ENCODE measurements at regions not wholly inside any gene's neighbourhood (a gene's known extent, or its start where the extent isn't known, plus 50 kb on each side); places are given as distances from the start of the nearest gene placed in this dataset.

DNA sequence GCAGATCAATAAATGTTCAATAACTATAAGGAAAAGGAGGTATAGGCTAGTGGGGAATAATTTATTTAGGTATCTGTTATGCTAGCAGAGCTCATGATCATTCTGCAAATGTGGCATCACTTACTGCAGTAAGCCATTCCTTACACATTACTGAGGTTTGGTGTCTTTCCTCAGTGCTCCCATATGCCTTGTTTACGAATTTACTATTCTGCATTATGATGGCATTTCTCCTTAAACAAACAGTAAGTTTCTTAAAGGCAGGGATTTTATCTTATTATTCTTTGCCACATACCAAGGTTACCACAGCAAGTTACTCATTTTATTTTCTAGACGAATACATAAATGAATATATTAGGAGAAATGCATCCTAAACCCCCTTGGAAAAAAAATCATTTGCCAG, 88.4 kb downstream of the DSEL start:
- Histone ChIP-seq H2AFZ (ENCODE audit: low read length) (no peak overlapping the region), H3K36me3 (ENCODE audit: insufficient read depth, low read length) (no peaks in the 10 kb centered on the region), H3K4me2 (ENCODE audit: low read length) (no peak overlapping the region), H3K27me3 (ENCODE audit: insufficient read depth, low read length) (no peaks in the 10 kb centered on the region), H3K4me1 (ENCODE audit: insufficient read depth, low read length, severe bottlenecking) (no peaks in the 10 kb centered on the region), H3K27ac (ENCODE audit: low read depth, low read length, poor library complexity, severe bottlenecking) (no peak overlapping the region), H4K20me1 (ENCODE audit: insufficient read depth, low read length) (no peaks in the 10 kb centered on the region), H3F3A (ENCODE audit: insufficient read depth, low read length) (no peaks in the 10 kb centered on the region), H3K79me2 (ENCODE audit: insufficient read depth, low read length) (no peaks in the 10 kb centered on the region), H3K9me3 (ENCODE audit: low read length) (no peaks in the 10 kb centered on the region), H3K4me3 (ENCODE audit: low read depth, low read length, poor library complexity, severe bottlenecking) (no peak overlapping the region), H3K9ac (ENCODE audit: low read length) (no peak overlapping the region), H3K9me2 (ENCODE audit: low read depth, low read length) (no peaks in the 10 kb centered on the region)
- TF ChIP-seq EZH2 (IDR thresholded peaks at IDR 0.05; ENCODE audit: borderline replicate concordance, low read length): no peak
- TF ChIP-seq, protein P1, sequence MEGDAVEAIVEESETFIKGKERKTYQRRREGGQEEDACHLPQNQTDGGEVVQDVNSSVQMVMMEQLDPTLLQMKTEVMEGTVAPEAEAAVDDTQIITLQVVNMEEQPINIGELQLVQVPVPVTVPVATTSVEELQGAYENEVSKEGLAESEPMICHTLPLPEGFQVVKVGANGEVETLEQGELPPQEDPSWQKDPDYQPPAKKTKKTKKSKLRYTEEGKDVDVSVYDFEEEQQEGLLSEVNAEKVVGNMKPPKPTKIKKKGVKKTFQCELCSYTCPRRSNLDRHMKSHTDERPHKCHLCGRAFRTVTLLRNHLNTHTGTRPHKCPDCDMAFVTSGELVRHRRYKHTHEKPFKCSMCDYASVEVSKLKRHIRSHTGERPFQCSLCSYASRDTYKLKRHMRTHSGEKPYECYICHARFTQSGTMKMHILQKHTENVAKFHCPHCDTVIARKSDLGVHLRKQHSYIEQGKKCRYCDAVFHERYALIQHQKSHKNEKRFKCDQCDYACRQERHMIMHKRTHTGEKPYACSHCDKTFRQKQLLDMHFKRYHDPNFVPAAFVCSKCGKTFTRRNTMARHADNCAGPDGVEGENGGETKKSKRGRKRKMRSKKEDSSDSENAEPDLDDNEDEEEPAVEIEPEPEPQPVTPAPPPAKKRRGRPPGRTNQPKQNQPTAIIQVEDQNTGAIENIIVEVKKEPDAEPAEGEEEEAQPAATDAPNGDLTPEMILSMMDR (IDR thresholded peaks at IDR 0.05; ENCODE audit: low read length): no peak

DNA sequence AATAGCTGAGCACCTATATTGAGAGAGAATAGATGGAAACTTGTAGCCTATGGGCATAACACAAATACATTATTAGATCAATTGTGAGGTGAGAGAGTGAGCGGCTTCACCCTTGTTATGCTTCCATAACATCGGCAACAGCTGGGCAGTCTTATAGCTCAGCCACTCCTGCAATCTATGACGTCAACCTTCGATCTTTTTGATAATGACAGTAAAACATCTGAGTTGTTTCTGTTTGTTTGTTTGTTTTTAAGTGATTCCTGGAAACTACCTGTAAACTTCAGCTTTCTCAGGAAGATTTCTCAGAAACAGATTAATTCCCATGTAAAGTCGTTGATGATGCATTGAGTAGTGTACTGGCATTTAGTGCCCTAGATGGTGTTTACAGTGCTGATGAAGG, 90.0 kb downstream of the DSEL start:
- Histone ChIP-seq H3K79me2 (ENCODE audit: insufficient read depth, low read length) (no peaks in the 10 kb centered on the region), H3K9me3 (ENCODE audit: low read length) (no peaks in the 10 kb centered on the region), H3K4me2 (ENCODE audit: low read length) (no peak overlapping the region), H3K4me1 (ENCODE audit: insufficient read depth, low read length, severe bottlenecking) (no peaks in the 10 kb centered on the region), H4K20me1 (ENCODE audit: insufficient read depth, low read length) (no peaks in the 10 kb centered on the region), H3F3A (ENCODE audit: insufficient read depth, low read length) (no peaks in the 10 kb centered on the region), H3K27ac (ENCODE audit: low read depth, low read length, poor library complexity, severe bottlenecking) (no peak overlapping the region), H3K27me3 (ENCODE audit: insufficient read depth, low read length) (no peaks in the 10 kb centered on the region), H3K9ac (ENCODE audit: low read length) (no peak overlapping the region), H3K4me3 (ENCODE audit: low read depth, low read length, poor library complexity, severe bottlenecking) (no peak overlapping the region), H2AFZ (ENCODE audit: low read length) (no peak overlapping the region), H3K36me3 (ENCODE audit: insufficient read depth, low read length) (no peaks in the 10 kb centered on the region), H3K9me2 (ENCODE audit: low read depth, low read length) (no peaks in the 10 kb centered on the region)
- TF ChIP-seq, protein P1 (IDR thresholded peaks at IDR 0.05; ENCODE audit: low read length): no peak
- no peak for TF ChIP-seq EZH2 (IDR thresholded peaks at IDR 0.05; ENCODE audit: borderline replicate concordance, low read length)

DNA sequence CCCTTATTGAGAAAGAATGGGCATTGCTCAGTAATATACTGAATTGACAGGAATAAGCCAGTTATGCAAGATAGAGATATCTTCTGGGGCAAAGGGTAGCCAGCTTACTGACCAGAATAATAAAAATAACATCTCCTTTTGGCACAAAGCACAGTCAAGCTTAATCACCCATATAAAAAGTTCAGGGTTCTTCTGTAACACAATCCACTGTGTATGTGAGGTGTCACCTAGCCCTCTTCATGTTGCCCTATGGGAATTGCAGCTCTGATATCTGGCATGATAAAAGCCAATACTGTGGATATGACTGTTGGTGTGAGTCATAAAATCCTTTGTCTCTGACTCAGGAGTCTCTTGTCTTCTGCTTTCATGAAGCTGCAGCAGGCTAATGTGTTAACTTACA, 90.8 kb downstream of the DSEL start:
- H3K27me3 ChIP-seq (ENCODE audit: insufficient read depth, low read length): no peaks in the 10 kb centered on the region
- H3K9me3 ChIP-seq (ENCODE audit: low read length): no peaks in the 10 kb centered on the region
- no peaks in the 10 kb centered on the region for H3K4me1 ChIP-seq (ENCODE audit: insufficient read depth, low read length, severe bottlenecking)
- no peaks in the 10 kb centered on the region for H4K20me1 ChIP-seq (ENCODE audit: insufficient read depth, low read length)
- H3F3A ChIP-seq (ENCODE audit: insufficient read depth, low read length): no peaks in the 10 kb centered on the region
- H3K4me3 ChIP-seq (ENCODE audit: low read depth, low read length, poor library complexity, severe bottlenecking): no peak overlapping the region
- H3K79me2 ChIP-seq (ENCODE audit: insufficient read depth, low read length): no peaks in the 10 kb centered on the region
- H3K9ac ChIP-seq (ENCODE audit: low read length): no peak overlapping the region
- H3K9me2 ChIP-seq (ENCODE audit: low read depth, low read length): no peaks in the 10 kb centered on the region
- H2AFZ ChIP-seq (ENCODE audit: low read length): no peak overlapping the region
- no peak overlapping the region for H3K4me2 ChIP-seq (ENCODE audit: low read length)
- TF ChIP-seq, protein P1 (IDR thresholded peaks at IDR 0.05; ENCODE audit: low read length): no peak
- TF ChIP-seq EZH2 (IDR thresholded peaks at IDR 0.05; ENCODE audit: borderline replicate concordance, low read length): no peak
- H3K36me3 ChIP-seq (ENCODE audit: insufficient read depth, low read length): no peaks in the 10 kb centered on the region
- no peak overlapping the region for H3K27ac ChIP-seq (ENCODE audit: low read depth, low read length, poor library complexity, severe bottlenecking)
